DMS114 treated with DMSO at 0.1 percent for 48 hours (cell line): ENCODE measurements at regions not wholly inside any gene's neighbourhood (a gene's known extent, or its start where the extent isn't known, plus 50 kb on each side); places are given as distances from the start of the nearest gene placed in this dataset.

Experiments used
- DNase-seq: peaks from one replicate; lab custom pipeline; 2025; ENCODE audit not compliant: unreplicated experiment; lab: John Stamatoyannopoulos, UW

GRCh38 chr9:13990994-13991393 lies 322.9 kb downstream of the NFIB start:
- no peak for DNase-seq

DNA sequence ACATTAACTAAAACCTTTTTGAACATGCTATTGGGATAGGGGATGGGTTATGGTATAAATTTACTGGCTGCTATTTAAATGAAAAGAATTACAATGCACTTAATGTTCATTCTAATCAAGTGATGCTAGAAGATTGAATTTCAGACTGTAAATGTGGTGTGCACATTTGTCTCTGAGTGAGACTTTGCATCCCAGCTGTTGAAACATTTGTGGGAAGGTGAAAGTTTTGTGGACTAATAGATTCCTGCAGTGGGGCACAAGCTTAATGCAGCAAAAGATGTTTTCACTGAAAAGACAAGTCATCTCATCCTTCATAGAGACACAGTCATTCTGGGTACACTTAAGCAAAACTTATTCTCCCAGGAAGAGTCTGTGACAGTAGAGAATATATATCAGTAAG lies 323.6 kb downstream of the NFIB start:
- no peak for DNase-seq

- no peak for DNase-seq
These were observed 325.0 kb downstream of the NFIB start for GRCh38 chr9:13988944-13989343.

- no peak for DNase-seq
These were observed 330.3 kb downstream of the NFIB start for GRCh38 chr9:13983607-13984006.

DNA sequence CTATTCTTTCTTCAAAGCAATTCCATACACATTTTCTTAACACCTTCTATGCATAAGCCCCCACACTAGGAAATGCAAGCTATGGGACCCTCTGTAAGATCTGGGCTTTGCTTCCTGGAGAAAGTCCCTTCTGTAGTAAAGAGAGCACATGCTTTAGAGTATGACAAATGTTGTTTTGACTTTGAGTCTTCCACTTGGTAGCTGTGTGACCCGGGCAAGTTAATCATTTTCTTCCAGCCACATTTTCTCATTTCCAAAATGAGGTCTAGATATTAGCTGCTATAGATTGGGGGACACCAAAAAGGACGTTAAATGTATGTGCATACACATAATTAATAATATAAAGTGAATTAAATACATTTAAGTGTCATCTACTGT lies 334.0 kb downstream of the NFIB start:
- DNase-seq = no peak

GRCh38 chr9:13975611-13976290 lies 338.2 kb downstream of the NFIB start:
- DNase-seq = no peak

DNA sequence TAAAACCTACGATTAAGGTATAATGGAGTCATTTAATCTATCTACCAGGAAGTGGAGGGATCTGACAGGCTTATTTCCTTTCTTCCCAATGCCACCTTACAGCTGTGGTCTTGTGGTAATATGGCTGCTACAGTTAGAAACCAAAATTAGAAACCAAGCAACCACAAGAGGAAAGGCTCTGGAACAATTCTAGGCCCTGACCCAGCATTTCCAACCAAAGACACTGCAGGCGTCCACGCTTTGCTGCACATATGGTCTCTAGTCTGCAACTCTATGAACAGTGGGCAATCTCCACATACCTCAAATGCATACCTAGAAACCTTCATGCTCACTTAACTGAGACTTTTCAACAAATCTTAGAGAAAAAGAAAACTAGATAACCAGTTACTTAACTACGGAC lies 339.1 kb downstream of the NFIB start:
- no peak for DNase-seq

DNA sequence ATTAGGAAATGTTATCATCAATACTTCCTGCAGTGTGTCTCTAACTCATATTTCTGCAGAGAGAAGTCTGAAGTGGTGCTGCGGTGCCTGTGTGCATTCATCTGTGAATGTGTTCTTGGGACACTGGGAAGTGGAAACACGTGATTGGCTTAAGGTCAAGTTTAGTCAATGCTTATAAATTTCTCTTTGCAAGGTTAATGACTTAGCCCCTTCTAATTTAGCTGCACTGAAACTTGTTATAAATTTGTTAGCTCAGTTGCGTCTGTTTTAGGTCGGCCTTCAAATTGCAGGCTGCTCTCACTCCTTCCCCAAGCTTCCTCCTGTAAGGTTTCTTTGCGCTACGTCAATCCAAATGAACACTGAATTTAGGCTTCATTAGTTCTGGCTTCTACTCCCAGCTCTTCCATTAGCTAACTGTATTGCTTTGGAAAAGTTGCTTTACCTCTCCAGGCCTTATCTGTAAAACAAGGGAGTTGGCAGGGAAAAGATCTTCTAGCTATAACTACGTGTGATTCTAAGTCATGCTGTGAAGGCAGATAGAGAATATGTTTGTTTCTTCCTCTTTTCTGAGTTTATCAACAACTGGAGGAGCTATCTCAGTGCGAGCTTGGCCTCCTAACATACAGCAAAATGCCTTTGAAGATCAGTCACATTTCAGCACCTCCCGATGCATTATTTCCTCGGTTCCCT lies 341.8 kb downstream of the NFIB start:
- no peak for DNase-seq

DNA sequence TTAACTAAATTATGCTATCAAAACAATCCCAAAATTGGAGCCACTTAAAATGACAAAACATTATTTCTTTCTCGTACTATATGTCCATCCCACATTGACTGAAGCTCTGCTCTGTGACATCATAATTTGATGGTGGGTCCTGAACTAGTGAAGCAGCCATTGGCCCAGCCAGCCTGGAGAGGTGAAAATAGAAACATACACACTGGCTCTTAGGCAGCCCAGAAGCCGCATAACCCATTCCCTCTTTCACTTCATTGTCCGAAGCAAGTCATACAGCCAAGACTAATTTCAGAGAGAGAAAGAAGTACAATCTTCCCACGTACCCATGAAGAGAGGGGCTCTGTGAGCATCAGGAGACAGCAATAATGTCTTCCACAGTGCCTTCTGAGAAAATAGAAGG lies 342.5 kb downstream of the NFIB start:
- DNase-seq = no peak

DNA sequence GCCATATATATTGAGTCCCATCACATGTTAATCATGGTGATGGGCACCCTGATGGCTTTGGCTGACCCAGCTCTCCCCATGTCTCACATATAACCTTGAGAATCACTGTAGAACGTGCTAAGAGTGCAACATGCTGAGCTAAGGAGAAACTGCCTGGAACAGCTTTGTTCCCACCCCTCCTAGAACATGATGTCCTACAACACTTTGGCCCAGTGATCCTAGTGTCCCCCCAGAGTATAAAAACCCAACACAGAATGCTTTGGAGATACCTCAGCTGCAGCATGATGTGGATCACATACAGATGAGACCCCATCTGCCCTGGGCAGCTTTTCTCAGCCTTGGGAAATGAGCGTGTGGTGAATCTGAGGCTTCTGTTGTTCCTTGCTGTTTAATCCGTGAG lies 343.5 kb downstream of the NFIB start:
- no peak for DNase-seq

DNA sequence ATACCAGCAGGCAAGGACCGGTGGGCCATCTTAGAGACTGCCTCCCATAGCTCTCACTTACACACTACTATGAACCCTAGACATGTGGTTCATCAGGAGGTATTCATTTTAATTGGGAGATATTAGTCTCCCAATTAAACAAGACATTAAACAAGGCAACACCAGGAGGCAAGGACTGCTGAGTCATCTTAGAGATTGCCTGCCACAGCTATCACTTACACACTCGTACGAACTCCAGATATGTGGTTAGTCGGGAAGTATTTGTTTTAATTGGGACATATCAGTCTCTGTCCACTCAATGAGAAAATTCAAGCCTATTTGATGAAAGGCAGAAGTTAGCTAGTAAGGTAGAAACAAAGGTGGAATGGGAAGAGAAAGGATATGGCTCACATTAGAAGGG lies 343.9 kb downstream of the NFIB start:
- no peak for DNase-seq

- DNase-seq = no peak
These were observed 346.5 kb downstream of the NFIB start for GRCh38 chr9:13967438-13967837.

GRCh38 chr9:13967011-13967410 lies 346.9 kb downstream of the NFIB start:
- no peak for DNase-seq

DNA sequence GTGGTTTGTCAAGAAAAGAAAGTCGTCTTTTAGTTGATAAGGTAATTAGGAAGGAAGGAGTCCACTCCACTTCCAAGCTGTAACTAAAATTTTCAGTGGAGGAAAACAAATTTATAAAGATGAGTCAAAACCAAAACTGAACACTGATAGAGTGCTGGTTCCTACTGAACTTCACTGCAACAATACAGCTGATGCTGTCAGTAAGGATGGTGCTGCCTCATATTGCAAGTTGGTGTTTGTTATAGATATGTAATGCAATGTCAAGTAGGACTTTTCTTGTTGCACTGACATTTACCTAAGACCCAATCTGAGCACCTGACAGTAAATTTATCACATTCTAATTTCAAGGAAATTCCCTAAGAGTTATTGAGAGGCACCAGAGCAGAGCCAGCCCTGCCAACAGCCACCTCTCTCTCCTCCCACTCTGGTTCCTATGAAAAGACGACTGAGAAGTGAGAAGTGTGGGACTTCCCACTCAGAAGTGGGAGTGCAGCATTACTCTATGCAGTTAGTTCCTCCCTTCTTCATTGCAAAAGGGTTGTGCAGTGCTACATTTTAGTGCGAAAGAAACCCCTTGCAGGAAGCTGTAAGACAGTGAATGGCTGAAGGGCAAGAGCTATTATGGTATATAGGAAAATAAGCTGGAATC lies 350.8 kb downstream of the NFIB start:
- no peak for DNase-seq

DNA sequence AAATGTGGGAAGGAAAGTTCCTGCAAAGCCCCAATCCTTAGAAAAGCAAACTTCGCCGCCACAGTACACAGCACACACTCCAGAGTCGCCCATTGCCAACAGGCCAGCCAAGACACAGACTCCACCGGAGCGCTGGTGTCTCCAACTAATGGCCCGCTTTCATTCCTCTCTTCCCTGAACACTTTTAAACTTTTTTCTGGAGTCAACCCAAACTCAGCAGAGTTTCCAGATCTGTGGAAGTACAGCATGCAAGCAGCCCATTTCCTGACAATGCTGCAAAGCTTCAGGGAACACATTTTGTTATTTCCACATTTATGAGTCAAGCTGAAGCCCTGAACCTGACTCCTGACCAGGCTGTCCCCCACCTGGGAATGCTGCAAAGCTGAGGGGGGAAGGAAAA lies 351.9 kb downstream of the NFIB start:
- no peak for DNase-seq

DNA sequence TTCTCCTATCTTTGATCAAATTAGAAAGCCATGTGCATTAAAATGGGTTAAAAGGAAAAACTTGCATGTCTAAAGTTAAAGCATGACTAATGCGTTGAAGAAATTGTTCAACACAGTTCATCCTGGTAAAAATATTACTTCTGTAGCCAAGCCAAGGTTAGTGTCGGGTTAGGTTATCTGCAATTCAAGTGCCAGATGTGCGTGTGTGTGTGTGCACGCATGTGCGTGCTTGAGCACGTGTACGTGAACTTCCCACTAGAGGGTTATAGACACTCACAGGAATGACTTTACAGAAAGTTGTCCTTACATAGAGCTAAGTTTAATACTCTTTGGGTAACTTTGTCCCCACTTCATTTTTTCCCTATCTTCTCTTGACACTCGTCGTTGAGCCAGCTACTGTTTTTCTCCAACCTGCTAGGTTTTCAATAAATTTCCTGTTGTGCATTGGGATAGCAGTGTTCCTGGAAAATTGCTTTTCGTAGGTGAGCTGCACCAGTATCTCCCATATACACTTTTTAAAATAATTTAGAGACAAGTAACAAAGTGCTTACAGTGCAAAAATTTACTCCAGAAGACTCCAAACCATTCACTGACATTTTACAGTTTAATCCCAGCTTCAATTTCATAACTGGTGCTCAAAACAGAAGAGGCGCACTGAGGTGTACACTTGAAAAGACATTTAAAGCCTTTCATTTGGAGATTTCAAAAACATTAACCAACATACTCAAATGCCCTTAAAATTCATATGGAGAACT lies 353.8 kb downstream of the NFIB start:
- no peak for DNase-seq

- DNase-seq = no peak
These were observed 355.3 kb downstream of the NFIB start for GRCh38 chr9:13958672-13959071.

DNA sequence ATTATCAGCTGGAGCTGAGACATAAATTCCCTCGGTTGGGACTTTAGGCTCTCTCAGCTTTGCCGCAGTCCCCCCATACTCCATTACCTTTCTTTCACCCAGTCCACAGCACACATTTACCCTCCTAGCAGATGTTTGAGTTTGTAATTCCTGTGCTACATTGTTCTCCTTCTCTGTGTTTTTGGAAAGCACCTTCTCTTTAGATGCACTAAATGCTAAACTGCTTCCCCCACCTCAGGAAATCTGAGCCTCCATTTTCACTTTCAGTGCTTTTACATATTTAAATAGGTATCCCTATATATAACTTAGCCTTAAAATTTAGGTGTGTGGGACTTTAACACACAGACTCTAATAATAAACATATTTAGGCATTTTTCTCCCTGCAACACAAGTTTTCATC lies 356.9 kb downstream of the NFIB start:
- DNase-seq = no peak

DNA sequence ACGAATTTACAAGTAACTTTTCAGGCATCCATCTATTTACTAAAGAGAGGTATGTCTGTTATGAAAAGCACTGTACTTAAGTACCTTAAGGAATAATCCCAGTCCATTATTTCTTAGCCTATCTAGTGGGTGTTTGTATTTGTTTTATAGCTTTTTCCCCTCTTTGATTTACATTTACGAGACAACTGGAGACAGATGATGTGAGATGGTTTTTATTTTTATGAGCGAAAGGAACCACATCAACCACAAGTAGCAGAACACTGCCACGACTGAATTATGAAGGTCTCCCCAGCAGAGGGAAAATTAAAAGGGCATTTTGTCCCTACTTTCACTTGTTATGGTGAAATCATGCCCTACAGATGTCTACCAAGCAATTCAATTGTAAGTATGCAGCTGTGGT lies 357.8 kb downstream of the NFIB start:
- DNase-seq = no peak

- no peak for DNase-seq
These were observed 361.0 kb downstream of the NFIB start for GRCh38 chr9:13952906-13953305.

DNA sequence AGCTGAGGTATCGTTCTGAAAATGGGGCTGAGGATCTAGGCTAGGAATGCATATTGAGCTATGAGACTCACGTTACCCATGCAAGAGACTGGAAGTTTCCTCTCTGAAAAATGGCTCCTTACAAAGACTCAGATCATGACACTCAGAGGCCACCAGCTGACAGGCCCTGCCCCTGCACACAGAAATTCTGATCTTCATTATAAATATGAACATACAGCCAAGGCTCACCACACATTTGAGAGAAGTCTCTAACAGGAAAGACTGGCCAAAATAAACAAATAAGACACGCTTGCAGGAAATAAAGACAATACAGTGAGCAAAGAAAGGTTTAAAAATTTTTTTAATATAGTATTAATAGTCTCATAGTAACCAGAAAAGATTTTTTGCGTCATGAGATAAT lies 365.9 kb downstream of the NFIB start:
- DNase-seq = no peak

DNA sequence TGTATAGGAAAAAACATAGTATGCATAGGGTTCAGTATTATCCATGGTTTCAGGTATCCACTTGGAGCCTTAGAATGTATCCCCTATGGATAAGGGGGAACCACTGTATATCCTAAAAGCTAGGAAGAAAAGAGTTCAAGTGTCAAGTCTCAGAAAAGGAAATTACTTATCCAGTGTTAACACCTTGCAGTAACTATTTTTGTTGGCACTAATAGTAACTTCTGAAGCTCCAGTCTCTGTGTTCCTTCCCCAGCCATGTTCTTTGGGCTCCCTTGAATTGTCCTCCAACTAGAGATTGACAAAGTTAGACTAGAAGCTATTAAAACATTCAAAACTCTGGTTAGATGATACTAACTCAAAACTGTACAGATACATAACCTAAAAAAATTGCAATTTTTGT lies 370.8 kb downstream of the NFIB start:
- no peak for DNase-seq
